DOHH2 (cell line): ENCODE measurements at regions not wholly inside any gene's neighbourhood (a gene's known extent, or its start where the extent isn't known, plus 50 kb on each side); places are given as distances from the start of the nearest gene placed in this dataset.

ENCODE experiments used
- CTCF ChIP-seq: fragments of 200-600 bp; sonication (generic); IDR thresholded peaks from one replicate; pipeline ENCODE4 v1.5.1; 2014; ENCODE audit warnings: antibody characterized with exemption, mild to moderate bottlenecking, low read depth, low read length; ENCODE audit not compliant: poor library complexity, severe bottlenecking
- EZH2phosphoT487 ChIP-seq: fragments of 200-600 bp; sonication (generic); IDR thresholded peaks from 2 replicates; pipeline ENCODE4 v1.6.1; 2017; ENCODE audit warnings: borderline replicate concordance, mild to moderate bottlenecking, antibody characterized with exemption, low read length, moderate library complexity, mixed read lengths

GRCh38 chr22:22042009-22042408 lies 59.4 kb upstream of the TOP3B start:
- TF ChIP-seq CTCF: no peak
- TF ChIP-seq EZH2phosphoT487: no peak
